ENCODE measurements at regions not wholly inside any gene's neighbourhood (a gene's known extent, or its start where the extent isn't known, plus 50 kb on each side); places are given as distances from the start of the nearest gene placed in this dataset.
"Not testable (repeated sequence)": the region's sequence is repeated elsewhere in the genome, so short reads cannot be mapped to it uniquely, and the experiment has no call there.

- TF ChIP-seq, protein P1, sequence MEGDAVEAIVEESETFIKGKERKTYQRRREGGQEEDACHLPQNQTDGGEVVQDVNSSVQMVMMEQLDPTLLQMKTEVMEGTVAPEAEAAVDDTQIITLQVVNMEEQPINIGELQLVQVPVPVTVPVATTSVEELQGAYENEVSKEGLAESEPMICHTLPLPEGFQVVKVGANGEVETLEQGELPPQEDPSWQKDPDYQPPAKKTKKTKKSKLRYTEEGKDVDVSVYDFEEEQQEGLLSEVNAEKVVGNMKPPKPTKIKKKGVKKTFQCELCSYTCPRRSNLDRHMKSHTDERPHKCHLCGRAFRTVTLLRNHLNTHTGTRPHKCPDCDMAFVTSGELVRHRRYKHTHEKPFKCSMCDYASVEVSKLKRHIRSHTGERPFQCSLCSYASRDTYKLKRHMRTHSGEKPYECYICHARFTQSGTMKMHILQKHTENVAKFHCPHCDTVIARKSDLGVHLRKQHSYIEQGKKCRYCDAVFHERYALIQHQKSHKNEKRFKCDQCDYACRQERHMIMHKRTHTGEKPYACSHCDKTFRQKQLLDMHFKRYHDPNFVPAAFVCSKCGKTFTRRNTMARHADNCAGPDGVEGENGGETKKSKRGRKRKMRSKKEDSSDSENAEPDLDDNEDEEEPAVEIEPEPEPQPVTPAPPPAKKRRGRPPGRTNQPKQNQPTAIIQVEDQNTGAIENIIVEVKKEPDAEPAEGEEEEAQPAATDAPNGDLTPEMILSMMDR (IDR thresholded peaks at IDR 0.05), result no peak
- no peak for TF ChIP-seq POLR2A (IDR thresholded peaks at IDR 0.05)
- H3K36me3 ChIP-seq, result no peaks in the 10 kb centered on the region
- no peaks in the 10 kb centered on the region for H3K9me3 ChIP-seq
- H3K27ac ChIP-seq, result no peak overlapping the region
- DNase-seq, result no peak
- no peak overlapping the region for H3K4me3 ChIP-seq
- no peaks in the 10 kb centered on the region for H3K4me1 ChIP-seq
- intact Hi-C loops (cut with DNase I; ENCODE audit: low total_unique reads), result no loop called here
- H3K27me3 ChIP-seq, result no peaks in the 10 kb centered on the region
These were observed 96.2 kb upstream of the MXRA5 start for GRCh38 chrX:3442691-3443090.

DNA sequence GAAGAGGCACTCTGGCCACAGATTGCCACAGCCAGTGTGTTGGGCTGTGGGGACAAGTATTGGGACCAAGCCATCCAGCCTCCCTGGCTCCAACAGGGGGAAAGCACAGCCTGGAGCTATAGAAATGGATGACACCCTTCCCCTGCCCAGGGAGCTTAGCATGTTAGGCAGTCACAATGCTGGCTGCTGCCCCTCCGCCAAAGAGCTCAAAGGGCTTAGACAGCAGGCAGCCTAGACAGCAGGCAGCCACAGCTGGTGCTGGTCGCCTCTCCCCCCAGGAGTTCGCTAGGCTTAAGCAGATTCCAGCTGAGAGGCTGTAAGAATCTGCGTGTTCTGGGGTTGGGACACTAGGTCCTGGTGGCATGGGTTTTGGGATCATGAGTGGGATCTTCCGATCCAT, 94.5 kb upstream of the MXRA5 start:
- Histone ChIP-seq H3K36me3 (no peaks in the 10 kb centered on the region), H3K27me3 (no peaks in the 10 kb centered on the region), H3K4me3 (no peak overlapping the region), H3K9me3 (no peaks in the 10 kb centered on the region), H3K4me1 (no peaks in the 10 kb centered on the region), H3K27ac (no peak overlapping the region)
- DNase-seq, result no peak
- intact Hi-C loops (cut with DNase I; ENCODE audit: low total_unique reads), result no loop called here
- no peak for TF ChIP-seq POLR2A (IDR thresholded peaks at IDR 0.05)
- TF ChIP-seq, protein P1 (IDR thresholded peaks at IDR 0.05), result no peak

DNA sequence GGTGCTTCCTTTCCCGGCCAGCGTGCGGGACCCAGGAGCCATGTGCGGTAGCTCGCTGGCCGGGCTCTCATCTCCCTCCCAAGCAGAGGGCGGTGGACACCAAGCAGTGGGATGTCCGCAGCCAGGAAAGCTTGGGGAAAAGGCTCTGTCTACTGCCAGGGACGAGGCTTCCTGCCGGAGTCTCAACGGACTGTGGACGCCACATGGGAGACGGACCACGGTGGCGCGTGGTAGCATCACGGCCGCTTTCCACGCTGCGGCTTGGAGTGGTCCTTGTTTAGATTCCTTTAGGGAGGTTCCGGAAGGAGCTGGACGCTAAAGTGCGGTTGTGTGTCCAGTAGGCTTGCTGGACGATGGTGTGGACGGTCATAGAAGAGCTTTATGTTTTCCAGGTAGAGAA, 89.5 kb upstream of the MXRA5 start:
- DNase-seq; H3K4me1 ChIP-seq; H3K27ac ChIP-seq; H3K36me3 ChIP-seq; H3K9me3 ChIP-seq; intact Hi-C loops (cut with DNase I; ENCODE audit: low total_unique reads); H3K4me3 ChIP-seq; H3K27me3 ChIP-seq: not testable (repeated sequence)

DNA sequence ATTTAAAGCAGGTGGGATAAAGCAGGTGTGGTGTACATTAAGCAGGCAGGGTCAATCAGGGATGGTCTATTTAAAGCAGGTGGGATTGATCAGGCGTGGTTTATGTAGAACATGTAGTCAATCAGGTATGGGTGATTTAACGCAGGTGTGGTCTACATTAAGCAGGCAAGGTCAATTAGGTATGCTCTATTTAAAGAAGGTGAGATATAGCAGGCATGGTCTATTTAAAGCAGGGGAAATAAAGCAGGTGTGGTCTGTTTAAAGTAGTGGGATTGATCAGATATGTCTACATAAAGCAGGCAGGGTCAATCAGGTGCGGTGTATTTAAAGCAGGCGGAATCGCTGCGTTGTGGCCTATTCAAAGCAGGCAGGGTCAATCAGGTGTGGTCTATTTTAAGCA, 88.6 kb upstream of the MXRA5 start:
- Histone ChIP-seq H3K4me1 (no peaks in the 10 kb centered on the region), H3K9me3 (no peaks in the 10 kb centered on the region), H3K4me3 (no peak overlapping the region), H3K27ac (no peak overlapping the region), H3K27me3 (no peaks in the 10 kb centered on the region), H3K36me3 (no peaks in the 10 kb centered on the region)
- DNase-seq, result no peak
- intact Hi-C loops (cut with DNase I; ENCODE audit: low total_unique reads), result no loop called here
- TF ChIP-seq, protein P1 (IDR thresholded peaks at IDR 0.05), result no peak
- TF ChIP-seq POLR2A (IDR thresholded peaks at IDR 0.05), result no peak

DNA sequence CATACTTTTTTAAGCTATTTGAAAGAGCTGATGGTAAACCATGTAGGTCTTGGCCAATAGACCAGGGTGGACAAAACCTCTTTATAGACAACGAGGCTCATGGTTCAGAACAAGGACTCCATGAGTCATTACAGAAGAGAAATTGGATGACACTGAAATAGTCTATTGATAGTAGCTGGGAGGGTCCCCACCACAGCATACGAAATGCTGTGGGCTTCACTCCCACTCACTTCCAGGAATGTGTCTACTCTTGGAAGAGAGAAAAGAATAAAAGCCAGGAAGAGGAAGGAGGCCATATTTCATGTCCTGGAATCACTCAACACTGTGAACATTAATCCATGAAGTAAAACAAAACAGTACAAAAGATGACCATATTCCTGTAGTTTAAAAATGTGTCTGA, 82.3 kb upstream of the MXRA5 start:
- no peak for DNase-seq
- Histone ChIP-seq H3K4me3 (no peak overlapping the region), H3K4me1 (no peaks in the 10 kb centered on the region), H3K36me3 (no peaks in the 10 kb centered on the region), H3K27ac (no peak overlapping the region), H3K27me3 (no peaks in the 10 kb centered on the region), H3K9me3 (no peaks in the 10 kb centered on the region)
- intact Hi-C loops (cut with DNase I; ENCODE audit: low total_unique reads), result no loop called here
- no peak for TF ChIP-seq POLR2A (IDR thresholded peaks at IDR 0.05)
- TF ChIP-seq, protein P1 (IDR thresholded peaks at IDR 0.05), result no peak

DNA sequence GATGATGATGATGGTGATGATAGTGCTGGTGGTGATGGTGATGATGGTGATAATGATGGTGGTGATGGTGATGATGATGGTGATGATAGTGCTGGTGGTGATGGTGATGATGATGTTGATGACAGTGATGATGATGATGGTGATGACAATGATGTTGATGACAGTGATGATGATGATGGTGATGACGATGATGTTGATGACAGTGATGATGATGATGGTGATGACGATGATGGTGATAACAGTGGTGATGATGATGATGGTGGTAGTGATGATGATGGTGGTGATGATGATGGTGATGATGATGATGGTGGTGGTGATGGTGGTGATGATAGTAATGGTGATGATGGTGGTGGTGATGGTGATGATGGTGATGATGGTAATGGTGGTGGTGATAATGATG, 80.1 kb upstream of the MXRA5 start:
- TF ChIP-seq POLR2A (IDR thresholded peaks at IDR 0.05), result no peak
- TF ChIP-seq, protein P1 (IDR thresholded peaks at IDR 0.05), result no peak
- Histone ChIP-seq H3K9me3 (no peaks in the 10 kb centered on the region), H3K36me3 (no peaks in the 10 kb centered on the region), H3K4me3 (no peak overlapping the region), H3K27ac (no peak overlapping the region), H3K4me1 (no peaks in the 10 kb centered on the region), H3K27me3 (no peaks in the 10 kb centered on the region)
- DNase-seq, result no peak
- intact Hi-C loops (cut with DNase I; ENCODE audit: low total_unique reads), result no loop called here
